PC-3 (cell line): ENCODE measurements at regions not wholly inside any gene's neighbourhood (a gene's known extent, or its start where the extent isn't known, plus 50 kb on each side); places are given as distances from the start of the nearest gene placed in this dataset.

ENCODE experiments used
- EZH2 ChIP-seq: fragments of 300-600 bp; sonication (generic); IDR thresholded peaks from one replicate; pipeline ENCODE4 v1.6.1; 2017; ENCODE audit warnings: antibody characterized with exemption, mild to moderate bottlenecking, low read length; ENCODE audit not compliant: unreplicated experiment
- EZH2phosphoT487 ChIP-seq: fragments of 300-600 bp; sonication (generic); IDR thresholded peaks from 2 replicates; pipeline ENCODE4 v1.6.1; 2018; ENCODE audit warnings: mild to moderate bottlenecking, antibody characterized with exemption, low read length, borderline replicate concordance
- TF ChIP-seq, protein P1 (sequence below): fragments of 300-600 bp; sonication (generic); conservative IDR thresholded peaks from 2 replicates; pipeline ENCODE4 v1.5.1; 2017; ENCODE audit warnings: antibody characterized with exemption, low read depth, mild to moderate bottlenecking, low read length

GRCh38 chr3:115292677-115293165 is 145.6 kb upstream of the ZBTB20 start:
- TF ChIP-seq, protein P1, sequence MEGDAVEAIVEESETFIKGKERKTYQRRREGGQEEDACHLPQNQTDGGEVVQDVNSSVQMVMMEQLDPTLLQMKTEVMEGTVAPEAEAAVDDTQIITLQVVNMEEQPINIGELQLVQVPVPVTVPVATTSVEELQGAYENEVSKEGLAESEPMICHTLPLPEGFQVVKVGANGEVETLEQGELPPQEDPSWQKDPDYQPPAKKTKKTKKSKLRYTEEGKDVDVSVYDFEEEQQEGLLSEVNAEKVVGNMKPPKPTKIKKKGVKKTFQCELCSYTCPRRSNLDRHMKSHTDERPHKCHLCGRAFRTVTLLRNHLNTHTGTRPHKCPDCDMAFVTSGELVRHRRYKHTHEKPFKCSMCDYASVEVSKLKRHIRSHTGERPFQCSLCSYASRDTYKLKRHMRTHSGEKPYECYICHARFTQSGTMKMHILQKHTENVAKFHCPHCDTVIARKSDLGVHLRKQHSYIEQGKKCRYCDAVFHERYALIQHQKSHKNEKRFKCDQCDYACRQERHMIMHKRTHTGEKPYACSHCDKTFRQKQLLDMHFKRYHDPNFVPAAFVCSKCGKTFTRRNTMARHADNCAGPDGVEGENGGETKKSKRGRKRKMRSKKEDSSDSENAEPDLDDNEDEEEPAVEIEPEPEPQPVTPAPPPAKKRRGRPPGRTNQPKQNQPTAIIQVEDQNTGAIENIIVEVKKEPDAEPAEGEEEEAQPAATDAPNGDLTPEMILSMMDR, result no peak
- TF ChIP-seq EZH2, result no peak
- no peak for TF ChIP-seq EZH2phosphoT487
